Heart right ventricle (tissue), 16 donors: ENCODE measurements at regions not wholly inside any gene's neighbourhood (a gene's known extent, or its start where the extent isn't known, plus 50 kb on each side); places are given as distances from the start of the nearest gene placed in this dataset.
"Not testable (repeated sequence)": the region's sequence is repeated elsewhere in the genome, so short reads cannot be mapped to it uniquely, and the experiment has no call there.

ENCODE experiments used
- ATAC-seq, 8 donors: fragments of 200-7000 bp; cut with Tn5 transposase; one replicate each; pipeline ENCODE4 v1.9.1; 2020; ENCODE audit warnings: mild to moderate bottlenecking in 8 of 8, moderate library complexity in 8 of 8, moderate number of reproducible peaks in 1 of 8
- DNase-seq, 2 donors: peaks; one replicate each; pipeline ENCODE4 v3.0.0-alpha.2; 2020
- H3K27ac ChIP-seq, 10 donors: fragments of 200-600 bp; sonication (generic) in 2 of 10; one replicate each; pipeline versions ENCODE4 v1.5.0 to v1.8.0; 2020 to 2022; ENCODE audit warnings: mild to moderate bottlenecking in 3 of 10
- H3K27me3 ChIP-seq, 7 donors: fragments of 200-600 bp; one replicate each; pipeline ENCODE4 v1.8.0; 2021 to 2022; ENCODE audit warnings: mild to moderate bottlenecking in 2 of 7
- H3K36me3 ChIP-seq, 9 donors: fragments of 200-600 bp; sonication (generic) in 1 of 9; one replicate each; pipeline versions ENCODE4 v1.5.0 to v1.8.0; 2020 to 2022; ENCODE audit warnings: mild to moderate bottlenecking in 2 of 9
- H3K4me1 ChIP-seq, 9 donors: fragments of 200-600 bp; sonication (generic) in 1 of 9; one replicate each; pipeline versions ENCODE4 v1.5.0 to v1.8.0; 2020 to 2022; ENCODE audit warnings: mild to moderate bottlenecking in 4 of 9
- H3K4me3 ChIP-seq, 10 donors: fragments of 200-600 bp; sonication (generic) in 2 of 10; one replicate each; pipeline versions ENCODE4 v1.5.0 to v1.8.0; 2020 to 2022; ENCODE audit warnings: mild to moderate bottlenecking in 7 of 10, moderate library complexity in 2 of 10
- H3K9me3 ChIP-seq, 11 donors: fragments of 200-600 bp in 10 of 11; sonication (generic) in 2 of 11; one replicate each; pipeline versions ENCODE4 v1.5.0 to v1.8.0; 2013 to 2022; ENCODE audit warnings: mild to moderate bottlenecking in 2 of 11, control low read depth in 1 of 11, moderate library complexity in 1 of 11
- WGBS, 2 donors: extraction: QIAGEN DNeasy Blood & Tissue Kit; methylation state at CpG; one replicate each; pipeline ENCODE4 v1.1.7; 2013; ENCODE audit warnings: inconsistent platforms in 1 of 2; 5-methylcytosine and 5-hydroxymethylcytosine counted together
- intact Hi-C, 10 donors: fragments of 100-400 bp; cut with DNase I; formaldehyde crosslinking; loops; one replicate each; pipeline versions ENCODE4 v1.11.1 to v1.14.2; 2022
- TF ChIP-seq, protein P1 (sequence below), 9 donors: fragments of 200-600 bp; sonication (generic) in 2 of 9; IDR thresholded peaks; one replicate each; pipeline versions ENCODE4 v1.5.0 to v1.8.0; 2021 to 2022; ENCODE audit warnings: antibody characterized with exemption in 9 of 9, mild to moderate bottlenecking in 5 of 9, moderate library complexity in 1 of 9
- donor health status: Arrhythmogenic right ventricular cardiomyopathy.
- donor health status: ischemic (EF 13 %, LVEDD 7.1; RV severe dilation, severe dysfunction).
- donor health status: healthy with polysubstance abuse.
- donor health status: DM: no; HTN: yes; CAD: no.
- donor health status: DM: no; HTN: no; CAD: no.
- donor health status: ischemic (EF 25% LVEDD 6.9; RV normal size, moderate dysfunction).
- donor health status: ischemic (EF 25% LVEDD 5.7; RV mildly dilated, moderate dysfunction).
- donor health status: healthy.
- donor health status: DM: yes; HTN: yes; CAD: no.
- donor health status: Ischemic cardiomyopathy.
- donor health status: ischemic (EF 35%, LVEDD 5.7; RV mildly dilated, moderate dysfunction).
- donor health status: nonischemic (EF 11% LVEDD 7.7; RV severe dilation, severe dysfunction).
- donor health status: DM: yes; HTN: yes; CAD: no.
- donor health status: PGD.
- donor health status: ischemic (EF 29% LVEDD 5.4; RV normal size, mild dysfunction).
- donor health status: nonischemic (EF 23%, LVEDD 6.1; RV moderate dilation, normal function).

GRCh38 chr11:44474702-44475101 lies 90.8 kb upstream of the CD82 start:
- Histone ChIP-seq H3K27ac (peak overlapping the region in 3 of 10 donors; percentile 43 to 68 (median 50)), H3K4me3 (no peak overlapping the region), H3K27me3 (no peaks in the 10 kb centered on the region), H3K36me3 (no peaks in the 10 kb centered on the region), H3K4me1 (peaks cover 0 to 25% (median 16%) of the 10 kb centered on the region in 9 donors), H3K9me3 (peaks cover 0 to 5% (median 0%) of the 10 kb centered on the region in 11 donors)
- TF ChIP-seq, protein P1, sequence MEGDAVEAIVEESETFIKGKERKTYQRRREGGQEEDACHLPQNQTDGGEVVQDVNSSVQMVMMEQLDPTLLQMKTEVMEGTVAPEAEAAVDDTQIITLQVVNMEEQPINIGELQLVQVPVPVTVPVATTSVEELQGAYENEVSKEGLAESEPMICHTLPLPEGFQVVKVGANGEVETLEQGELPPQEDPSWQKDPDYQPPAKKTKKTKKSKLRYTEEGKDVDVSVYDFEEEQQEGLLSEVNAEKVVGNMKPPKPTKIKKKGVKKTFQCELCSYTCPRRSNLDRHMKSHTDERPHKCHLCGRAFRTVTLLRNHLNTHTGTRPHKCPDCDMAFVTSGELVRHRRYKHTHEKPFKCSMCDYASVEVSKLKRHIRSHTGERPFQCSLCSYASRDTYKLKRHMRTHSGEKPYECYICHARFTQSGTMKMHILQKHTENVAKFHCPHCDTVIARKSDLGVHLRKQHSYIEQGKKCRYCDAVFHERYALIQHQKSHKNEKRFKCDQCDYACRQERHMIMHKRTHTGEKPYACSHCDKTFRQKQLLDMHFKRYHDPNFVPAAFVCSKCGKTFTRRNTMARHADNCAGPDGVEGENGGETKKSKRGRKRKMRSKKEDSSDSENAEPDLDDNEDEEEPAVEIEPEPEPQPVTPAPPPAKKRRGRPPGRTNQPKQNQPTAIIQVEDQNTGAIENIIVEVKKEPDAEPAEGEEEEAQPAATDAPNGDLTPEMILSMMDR (IDR thresholded peaks at IDR 0.05): no peak
- 94 to 97% methylated on average over 5 of the region's 5 CpGs for WGBS, 2 donors
- ATAC-seq (no peak), DNase-seq (no peak)
- intact Hi-C loops: no loop called here

- Histone ChIP-seq H3K27me3 (no peaks in the 10 kb centered on the region), H3K4me1 (peaks cover 0 to 25% (median 16%) of the 10 kb centered on the region in 9 donors), H3K36me3 (no peaks in the 10 kb centered on the region), H3K4me3 (no peak overlapping the region), H3K9me3 (peaks cover 0 to 5% (median 0%) of the 10 kb centered on the region in 11 donors), H3K27ac (peak overlapping the region in 5 of 10 donors; percentile 12 to 68 (median 47))
- DNase-seq (peak in 1 of 2 donors; percentile 17), ATAC-seq (peak; percentile 64 to 83 (median 69))
- intact Hi-C loops: no loop called here
- WGBS, 2 donors: 38 to 46% methylated on average over 10 of the region's 10 CpGs
- TF ChIP-seq, protein P1 (IDR thresholded peaks at IDR 0.05): no peak
Observed at GRCh38 chr11:44475114-44475686, 90.3 kb upstream of the CD82 start.

- DNase-seq, H3K4me1 ChIP-seq, H3K27ac ChIP-seq, ATAC-seq, H3K4me3 ChIP-seq, H3K27me3 ChIP-seq, H3K36me3 ChIP-seq: not testable (repeated sequence)
- peaks cover 0 to 11% (median 0%) of the 10 kb centered on the region in 11 donors for H3K9me3 ChIP-seq
- intact Hi-C loops: loop anchor here in 3 of 10 donors (5.0 to 10.0 kb wide), 3 partner anchors 128 to 200 kb away; partner anchors contain the start of gene ALX4 (in 1 of the 3)
- 80 to 83% methylated on average over 4 of the region's 4 CpGs for WGBS, 2 donors
Observed at GRCh38 chr11:44482338-44482737, 83.1 kb upstream of the CD82 start.

DNA sequence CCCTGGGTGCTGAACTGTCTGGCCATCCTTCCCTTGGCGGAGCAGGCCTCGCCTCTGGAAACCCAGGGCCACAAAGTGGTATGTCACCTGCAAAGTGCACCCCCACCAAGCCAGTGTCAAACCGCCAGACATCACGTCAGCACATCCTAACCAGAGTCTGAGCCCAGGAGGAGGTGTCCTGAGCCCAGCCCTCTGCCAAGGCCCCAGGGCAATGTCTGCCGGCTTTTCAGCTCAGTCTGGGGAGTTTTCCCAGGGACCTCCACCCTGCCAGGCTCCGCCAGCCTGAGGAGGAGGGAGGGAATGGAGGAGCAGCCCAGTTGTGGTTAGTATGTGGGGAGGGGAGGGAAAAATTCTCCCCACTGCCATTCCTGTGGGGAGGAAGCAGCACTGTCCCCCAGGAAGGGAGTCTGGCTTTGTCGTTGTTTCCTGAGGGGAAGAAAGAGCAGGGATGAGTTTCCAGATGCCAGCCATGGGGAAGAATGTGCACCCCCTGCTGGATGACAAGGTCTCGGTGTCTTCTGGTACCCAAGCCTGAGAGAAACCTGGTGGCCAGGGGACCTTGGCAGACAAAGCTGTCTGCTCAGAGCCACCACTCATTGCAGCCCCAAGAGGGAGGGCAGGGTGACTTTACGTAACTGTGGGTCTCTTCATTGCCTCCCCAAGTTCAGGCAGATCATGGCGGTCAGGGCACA lies 81.4 kb upstream of the CD82 start:
- H3K4me1 ChIP-seq: no peaks in the 10 kb centered on the region
- TF ChIP-seq, protein P1 (IDR thresholded peaks at IDR 0.05): peak in 8 of 9 donors; percentile 20 to 54 (median 48)
- H3K4me3 ChIP-seq: no peak overlapping the region
- DNase-seq (peak in 1 of 2 donors; percentile 11), ATAC-seq (peak in 4 of 8 donors; percentile 35 to 58 (median 46))
- no peak overlapping the region for H3K27ac ChIP-seq
- WGBS, 2 donors: 79 to 80% methylated on average over 10 of the region's 10 CpGs
- H3K27me3 ChIP-seq: no peaks in the 10 kb centered on the region
- H3K36me3 ChIP-seq: no peaks in the 10 kb centered on the region
- H3K9me3 ChIP-seq: peaks cover 0 to 5% (median 0%) of the 10 kb centered on the region in 11 donors
- intact Hi-C loops: loop anchor here in 3 of 10 donors (5.0 to 10.0 kb wide), 3 partner anchors 129 to 202 kb away; partner anchors contain the start of gene ALX4 (in 1 of the 3)
